ENCODE measurements at regions not wholly inside any gene's neighbourhood (a gene's known extent, or its start where the extent isn't known, plus 50 kb on each side); places are given as distances from the start of the nearest gene placed in this dataset.

- no peaks in the 10 kb centered on the region for H3K36me3 ChIP-seq (replicated peaks in 1 of 2; ENCODE audit: control insufficient read depth in 1 of 2, insufficient read depth in 2 of 2, low read length in 1 of 2)
- TF ChIP-seq EP300 (IDR thresholded peaks at IDR 0.05; ENCODE audit: borderline replicate concordance in 1 of 2, low read depth in 1 of 2, low read length in 1 of 2), result no peak
- TF ChIP-seq PBX3 (IDR thresholded peaks at IDR 0.05), result no peak
- TF ChIP-seq TEAD4 (IDR thresholded peaks at IDR 0.05; ENCODE audit: borderline replicate concordance, insufficient read depth), result no peak
- TF ChIP-seq USF1 (IDR thresholded peaks at IDR 0.05; ENCODE audit: borderline replicate concordance, low read depth), result no peak
- H3K9ac ChIP-seq, result no peak overlapping the region
- no peaks in the 10 kb centered on the region for H3K79me2 ChIP-seq (ENCODE audit: insufficient read depth)
- H2AFZ ChIP-seq (ENCODE audit: low read depth), result no peak overlapping the region
- H3K4me2 ChIP-seq, result no peak overlapping the region
- CTCF ChIA-PET, result no interaction called here
- no peaks in the 10 kb centered on the region for H4K20me1 ChIP-seq (ENCODE audit: insufficient read depth)
- no peaks in the 10 kb centered on the region for H3K9me2 ChIP-seq
- no peak overlapping the region for H3K27ac ChIP-seq (ENCODE audit: low read depth in 2 of 2, low read length in 1 of 2)
- no peaks in the 10 kb centered on the region for H3K27me3 ChIP-seq (ENCODE audit: insufficient read depth)
- POLR2A ChIA-PET, result no interaction called here
- H3F3A ChIP-seq (replicated peaks; ENCODE audit: insufficient read depth), result no peaks in the 10 kb centered on the region
- no peak overlapping the region for H3K4me3 ChIP-seq (ENCODE audit: low read depth in 2 of 2, low read length in 1 of 2)
- no peak for DNase-seq
- H3K4me1 ChIP-seq (ENCODE audit: control insufficient read depth in 1 of 2, insufficient read depth in 2 of 2, low read depth in 1 of 2, low read length in 1 of 2), result no peaks in the 10 kb centered on the region
- WGBS (ENCODE audit: low lambda C conversion rate), result 18% methylated on average over 4 of the region's 4 CpGs
- H3K9me3 ChIP-seq, result no peaks in the 10 kb centered on the region
These were observed 515.8 kb downstream of the RAB28 start for GRCh38 chr4:12968345-12968744.

DNA sequence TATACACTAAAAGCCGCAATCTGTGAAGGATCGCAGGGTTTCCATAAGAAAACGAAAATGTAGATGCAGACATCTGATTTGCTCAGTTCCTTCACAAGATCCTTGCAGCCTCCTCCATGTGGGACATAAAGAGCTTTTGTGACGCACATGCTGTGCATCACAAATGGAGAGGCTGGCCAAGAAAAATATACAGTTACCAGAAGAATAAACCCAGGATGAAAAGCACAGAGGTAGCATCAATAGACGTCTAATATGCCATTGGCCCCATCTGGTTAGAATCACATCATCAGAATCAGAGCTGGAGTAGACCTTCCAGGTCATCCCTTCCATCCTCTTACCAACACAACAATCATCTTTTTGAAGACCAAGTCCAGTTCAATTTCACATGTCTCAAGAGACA is 517.4 kb downstream of the RAB28 start:
- Histone ChIP-seq H3K9ac (no peak overlapping the region), H3K27me3 (ENCODE audit: insufficient read depth) (no peaks in the 10 kb centered on the region), H3K36me3 (replicated peaks in 1 of 2; ENCODE audit: control insufficient read depth in 1 of 2, insufficient read depth in 2 of 2, low read length in 1 of 2) (no peaks in the 10 kb centered on the region), H3F3A (replicated peaks; ENCODE audit: insufficient read depth) (no peaks in the 10 kb centered on the region), H3K79me2 (ENCODE audit: insufficient read depth) (no peaks in the 10 kb centered on the region), H3K4me1 (ENCODE audit: control insufficient read depth in 1 of 2, insufficient read depth in 2 of 2, low read depth in 1 of 2, low read length in 1 of 2) (no peaks in the 10 kb centered on the region), H3K9me3 (no peaks in the 10 kb centered on the region), H3K4me3 (ENCODE audit: low read depth in 2 of 2, low read length in 1 of 2) (no peak overlapping the region), H3K9me2 (no peaks in the 10 kb centered on the region), H3K4me2 (no peak overlapping the region), H4K20me1 (ENCODE audit: insufficient read depth) (no peaks in the 10 kb centered on the region), H2AFZ (ENCODE audit: low read depth) (no peak overlapping the region), H3K27ac (ENCODE audit: low read depth in 2 of 2, low read length in 1 of 2) (no peak overlapping the region)
- TF ChIP-seq MXI1 (IDR thresholded peaks at IDR 0.05; ENCODE audit: low read depth, low read length) (no peak), SIN3A (IDR thresholded peaks at IDR 0.05; ENCODE audit: borderline replicate concordance, low read depth, low read length) (no peak), NRF1 (IDR thresholded peaks at IDR 0.05; ENCODE audit: low read depth, low read length) (no peak), FOSL2 (IDR thresholded peaks at IDR 0.05; ENCODE audit: borderline replicate concordance, low read depth) (no peak), TCF12 (IDR thresholded peaks at IDR 0.05) (no peak), JUND (IDR thresholded peaks at IDR 0.05) (no peak), ELF1 (IDR thresholded peaks at IDR 0.05) (no peak), MEF2A (IDR thresholded peaks at IDR 0.05; ENCODE audit: borderline replicate concordance, low read depth) (no peak), RFX5 (IDR thresholded peaks at IDR 0.05; ENCODE audit: low read length) (no peak), NFIC (IDR thresholded peaks at IDR 0.05; ENCODE audit: borderline replicate concordance) (no peak)
- TF ChIP-seq, protein P1, sequence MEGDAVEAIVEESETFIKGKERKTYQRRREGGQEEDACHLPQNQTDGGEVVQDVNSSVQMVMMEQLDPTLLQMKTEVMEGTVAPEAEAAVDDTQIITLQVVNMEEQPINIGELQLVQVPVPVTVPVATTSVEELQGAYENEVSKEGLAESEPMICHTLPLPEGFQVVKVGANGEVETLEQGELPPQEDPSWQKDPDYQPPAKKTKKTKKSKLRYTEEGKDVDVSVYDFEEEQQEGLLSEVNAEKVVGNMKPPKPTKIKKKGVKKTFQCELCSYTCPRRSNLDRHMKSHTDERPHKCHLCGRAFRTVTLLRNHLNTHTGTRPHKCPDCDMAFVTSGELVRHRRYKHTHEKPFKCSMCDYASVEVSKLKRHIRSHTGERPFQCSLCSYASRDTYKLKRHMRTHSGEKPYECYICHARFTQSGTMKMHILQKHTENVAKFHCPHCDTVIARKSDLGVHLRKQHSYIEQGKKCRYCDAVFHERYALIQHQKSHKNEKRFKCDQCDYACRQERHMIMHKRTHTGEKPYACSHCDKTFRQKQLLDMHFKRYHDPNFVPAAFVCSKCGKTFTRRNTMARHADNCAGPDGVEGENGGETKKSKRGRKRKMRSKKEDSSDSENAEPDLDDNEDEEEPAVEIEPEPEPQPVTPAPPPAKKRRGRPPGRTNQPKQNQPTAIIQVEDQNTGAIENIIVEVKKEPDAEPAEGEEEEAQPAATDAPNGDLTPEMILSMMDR (IDR thresholded peaks at IDR 0.05), result no peak
- 26% methylated on average over 5 of the region's 5 CpGs for WGBS (ENCODE audit: low lambda C conversion rate)
- DNase-seq, result no peak
- CTCF ChIA-PET, result no interaction called here
- POLR2A ChIA-PET, result interaction anchor here (0.6 kb wide), 1 partner anchor 653 kb away, joined by 3 read pairs; no protein-coding TSS in a partner anchor
